ENCODE measurements at regions not wholly inside any gene's neighbourhood (a gene's known extent, or its start where the extent isn't known, plus 50 kb on each side); places are given as distances from the start of the nearest gene placed in this dataset.

GRCh38 chr18:40032076-40032475, 1923.0 kb upstream of the PIK3C3 start:
- TF ChIP-seq CTCF (IDR thresholded peaks at IDR 0.05) (no peak), POLR2A (IDR thresholded peaks at IDR 0.05) (no peak)

All from testis (tissue), 2 donors.